B cell (primary cell): ENCODE measurements at regions not wholly inside any gene's neighbourhood (a gene's known extent, or its start where the extent isn't known, plus 50 kb on each side); places are given as distances from the start of the nearest gene placed in this dataset.

Experiments used
- ATAC-seq: fragments of 200-7000 bp; cut with Tn5 transposase; one replicate; pipeline ENCODE4 v1.10.0; 2021; ENCODE audit warnings: low read depth, mild to moderate bottlenecking, moderate number of reproducible peaks, moderate library complexity
- CTCF ChIA-PET: fragments of 350-600 bp; sonication (Branson Sonifier 250); formaldehyde crosslinking; loops from one replicate; lab custom pipeline; 2021; ENCODE audit warnings: antibody characterized with exemption, inconsistent platforms; lab: Charles Lee
- POLR2A ChIA-PET: fragments of 350-600 bp; sonication (Branson Sonifier 250); formaldehyde crosslinking; loops from one replicate; lab custom pipeline; 2021; ENCODE audit warnings: antibody characterized with exemption; lab: Charles Lee
- DNase-seq: peaks from one replicate; pipeline ENCODE4 v3.0.0; 2013
- H2AFZ ChIP-seq: 2 replicates; pipeline ENCODE4 v1.6.1; 2012; ENCODE audit warnings: mild to moderate bottlenecking, low read depth, low read length; ENCODE audit not compliant: insufficient read depth, poor library complexity, severe bottlenecking
- H3K27ac ChIP-seq, 2 donors: 1 replicate in 1 of 2; 2 replicates in 1 of 2; pipeline ENCODE4 v1.5.1; 2012 to 2013; ENCODE audit warnings: low read length in 2 of 2, mild to moderate bottlenecking in 2 of 2, moderate library complexity in 1 of 2
- H3K27me3 ChIP-seq, 4 experiments: fragments of 200-600 bp in 1 of 4; sonication (generic) in 1 of 4; replicated peaks in 1 of 4; 1 replicate in 2 of 4; 2 replicates in 2 of 4; pipeline versions ENCODE4 v1.6.1 to v1.7.0; 2013 to 2016; ENCODE audit warnings: low read length in 3 of 4, mild to moderate bottlenecking in 2 of 4, mixed read lengths in 1 of 4, moderate library complexity in 1 of 4; ENCODE audit not compliant: insufficient read depth in 4 of 4, control insufficient read depth in 3 of 4; ENCODE audit errors: control extremely low read depth in 1 of 4
- H3K36me3 ChIP-seq, 2 experiments: replicated peaks in 1 of 2; 1 replicate in 1 of 2; 2 replicates in 1 of 2; pipeline versions ENCODE4 v1.6.1 to v1.7.1; 2013; ENCODE audit warnings: low read length in 1 of 2; ENCODE audit not compliant: insufficient read depth in 2 of 2, control insufficient read depth in 1 of 2; ENCODE audit errors: control extremely low read depth in 1 of 2, extremely low read depth in 1 of 2
- H3K4me1 ChIP-seq, 2 donors: fragments of 200-600 bp in 1 of 2; sonication (generic) in 1 of 2; 1 replicate in 1 of 2; 2 replicates in 1 of 2; pipeline versions ENCODE4 v1.5.1 to v1.6.1; 2013 to 2017; ENCODE audit warnings: low read length in 2 of 2; ENCODE audit not compliant: control insufficient read depth in 2 of 2, insufficient read depth in 2 of 2
- H3K4me2 ChIP-seq: replicated peaks from 2 replicates; pipeline ENCODE3; 2012; ENCODE audit warnings: mild to moderate bottlenecking, low read depth, low read length; ENCODE audit not compliant: poor library complexity, severe bottlenecking
- H3K4me3 ChIP-seq, 5 experiments: fragments of 200-600 bp in 1 of 5; sonication (generic) in 1 of 5; 1 replicate in 3 of 5; 2 replicates in 2 of 5; pipeline versions ENCODE4 v1.5.1 to v1.7.0; 2011 to 2016; ENCODE audit warnings: low read length in 4 of 5, mild to moderate bottlenecking in 4 of 5, low read depth in 2 of 5, control low read depth in 1 of 5, moderate library complexity in 1 of 5; ENCODE audit not compliant: insufficient read depth in 1 of 5; ENCODE audit errors: control extremely low read depth in 1 of 5, extremely low read depth in 1 of 5
- H3K79me2 ChIP-seq: fragments of 200-600 bp; sonication (generic); one replicate; pipeline ENCODE4 v1.6.0; 2016; ENCODE audit warnings: low read length; ENCODE audit not compliant: control insufficient read depth, insufficient read depth
- H3K9ac ChIP-seq: fragments of 200-600 bp; sonication (generic); 2 replicates; pipeline ENCODE4 v1.6.1; 2017; ENCODE audit warnings: mild to moderate bottlenecking, low read length, moderate library complexity
- H3K9me3 ChIP-seq, 3 donors: one replicate each; pipeline versions ENCODE4 v1.6.1 to v1.7.1; 2013; ENCODE audit warnings: low read length in 2 of 3; ENCODE audit not compliant: control insufficient read depth in 2 of 3, insufficient read depth in 1 of 3; ENCODE audit errors: control extremely low read depth in 1 of 3
- H4K20me1 ChIP-seq: 2 replicates; pipeline ENCODE4 v1.6.0; 2012; ENCODE audit warnings: mild to moderate bottlenecking, low read length; ENCODE audit not compliant: insufficient read depth, control insufficient read depth, poor library complexity, severe bottlenecking
- H3K27ac Mint-ChIP-seq: one replicate; pipeline ENCODE4 v1.8.0; 2021; ENCODE audit warnings: mixed read lengths
- H3K27me3 Mint-ChIP-seq: one replicate; pipeline ENCODE4 v1.8.0; 2021; ENCODE audit warnings: mixed read lengths
- H3K4me1 Mint-ChIP-seq: one replicate; pipeline ENCODE4 v1.8.0; 2021; ENCODE audit warnings: mixed read lengths
- H3K4me3 Mint-ChIP-seq: one replicate; pipeline ENCODE4 v1.8.0; 2021; ENCODE audit warnings: mixed read lengths
- H3K9me3 Mint-ChIP-seq: one replicate; pipeline ENCODE4 v1.8.0; 2022; ENCODE audit warnings: mixed read lengths; ENCODE audit not compliant: insufficient read depth
- CTCF ChIP-seq: fragments of 200-600 bp; IDR thresholded peaks from one replicate; pipeline ENCODE4 v1.8.0; 2022; ENCODE audit warnings: antibody characterized with exemption, mild to moderate bottlenecking
- EZH2 ChIP-seq: IDR thresholded peaks from 2 replicates; pipeline ENCODE4 v1.6.1; 2012; ENCODE audit warnings: borderline replicate concordance, low read depth, mild to moderate bottlenecking, moderate library complexity, low read length; ENCODE audit not compliant: insufficient read depth, poor library complexity, severe bottlenecking
- WGBS: methylation state at CpG from one replicate; pipeline ENCODE4 v1.1.5; 2013; ENCODE audit warnings: missing lambda C conversion rate; ENCODE audit not compliant: insufficient coverage; 5-methylcytosine and 5-hydroxymethylcytosine counted together
- intact Hi-C: fragments of 100-400 bp; cut with micrococcal nuclease; formaldehyde crosslinking; loops from one replicate; pipeline ENCODE4 v1.10.0; 2022

- ATAC-seq: no peak
These were observed 238.2 kb downstream of the TLE4 start for GRCh38 chr9:79809931-79810330.

GRCh38 chr9:79809316-79809876 is 237.6 kb downstream of the TLE4 start:
- ChIA-PET CTCF (interaction anchor here (0.9 kb wide), 1 partner anchor 34 kb away, joined by 3 read pairs; no protein-coding TSS in a partner anchor), POLR2A (no interaction called here)
- Mint-ChIP-seq H3K27me3 (no peaks in the 10 kb centered on the region), H3K4me3 (no peak overlapping the region), H3K27ac (no peak overlapping the region), H3K9me3 (no peaks in the 10 kb centered on the region), H3K4me1 (peaks cover 41% of the 10 kb centered on the region)
- ATAC-seq (no peak), DNase-seq (no peak)
- no peak overlapping the region for H3K9ac ChIP-seq
- H3K36me3 ChIP-seq: no peaks in the 10 kb centered on the region
- H2AFZ ChIP-seq: no peak overlapping the region
- H3K79me2 ChIP-seq: no peaks in the 10 kb centered on the region
- no peak overlapping the region for H3K27ac ChIP-seq
- no peak overlapping the region for H3K4me3 ChIP-seq
- no CpG with 5 or more reads among the region's 2 CpGs for WGBS
- TF ChIP-seq EZH2 (no peak), CTCF (no peak)
- H3K4me1 ChIP-seq: peaks cover 32 to 37% of the 10 kb centered on the region in 2 donors
- H3K4me2 ChIP-seq: no peak overlapping the region
- no peaks in the 10 kb centered on the region for H3K9me3 ChIP-seq
- no peaks in the 10 kb centered on the region for H4K20me1 ChIP-seq
- intact Hi-C loops: no loop called here
- H3K27me3 ChIP-seq: no peaks in the 10 kb centered on the region

More at GRCh38 chr9:79809931-79810330, 238.2 kb downstream of the TLE4 start:
- DNase-seq: no peak
- H2AFZ ChIP-seq: no peak overlapping the region
- POLR2A ChIA-PET: no interaction called here
- Mint-ChIP-seq H3K4me3 (no peak overlapping the region), H3K27ac (no peak overlapping the region), H3K27me3 (no peaks in the 10 kb centered on the region), H3K9me3 (no peaks in the 10 kb centered on the region), H3K4me1 (peaks cover 44% of the 10 kb centered on the region)
- H3K27ac ChIP-seq: no peak overlapping the region
- H4K20me1 ChIP-seq: no peaks in the 10 kb centered on the region
- WGBS: no CpG with 5 or more reads among the region's 1 CpG
- TF ChIP-seq CTCF (no peak), EZH2 (no peak)
- CTCF ChIA-PET: no interaction called here
- no peaks in the 10 kb centered on the region for H3K36me3 ChIP-seq
- H3K4me2 ChIP-seq: peak overlapping the region; percentile 39
- H3K4me3 ChIP-seq: no peak overlapping the region
- H3K9ac ChIP-seq: no peak overlapping the region
- H3K27me3 ChIP-seq: no peaks in the 10 kb centered on the region
- intact Hi-C loops: no loop called here
- no peaks in the 10 kb centered on the region for H3K9me3 ChIP-seq
- H3K4me1 ChIP-seq: peaks cover 37 to 39% of the 10 kb centered on the region in 2 donors
- H3K79me2 ChIP-seq: no peaks in the 10 kb centered on the region
